ENCODE measurements at regions not wholly inside any gene's neighbourhood (a gene's known extent, or its start where the extent isn't known, plus 50 kb on each side); places are given as distances from the start of the nearest gene placed in this dataset.

- Histone ChIP-seq H3K4me1 (no peaks in the 10 kb centered on the region), H3K27ac (no peak overlapping the region), H3K9me3 (no peaks in the 10 kb centered on the region), H3K36me3 (no peaks in the 10 kb centered on the region), H3K4me3 (no peak overlapping the region), H3K27me3 (no peaks in the 10 kb centered on the region)
- no peak for DNase-seq (ENCODE audit: low spot score in 2 of 2)
- TF ChIP-seq POLR2A (IDR thresholded peaks at IDR 0.05), result no peak
- TF ChIP-seq CTCF (IDR thresholded peaks at IDR 0.05), result no peak
- TF ChIP-seq POLR2AphosphoS5 (IDR thresholded peaks at IDR 0.05), result no peak
- intact Hi-C loops (cut with DNase I; ENCODE audit: low total_unique reads), result no loop called here
Observed at GRCh38 chr4:110287130-110287529, 88.7 kb upstream of the ELOVL6 start.

GRCh38 chr4:110278127-110278526, 79.7 kb upstream of the ELOVL6 start:
- no peaks in the 10 kb centered on the region for H3K4me1 ChIP-seq
- H3K4me3 ChIP-seq, result no peak overlapping the region
- DNase-seq (ENCODE audit: low spot score in 2 of 2), result no peak
- no peaks in the 10 kb centered on the region for H3K9me3 ChIP-seq
- H3K36me3 ChIP-seq, result no peaks in the 10 kb centered on the region
- intact Hi-C loops (cut with DNase I; ENCODE audit: low total_unique reads), result no loop called here
- no peak for TF ChIP-seq POLR2A (IDR thresholded peaks at IDR 0.05)
- no peak for TF ChIP-seq CTCF (IDR thresholded peaks at IDR 0.05)
- no peak for TF ChIP-seq POLR2AphosphoS5 (IDR thresholded peaks at IDR 0.05)
- H3K27ac ChIP-seq, result no peak overlapping the region
- H3K27me3 ChIP-seq, result no peaks in the 10 kb centered on the region

DNA sequence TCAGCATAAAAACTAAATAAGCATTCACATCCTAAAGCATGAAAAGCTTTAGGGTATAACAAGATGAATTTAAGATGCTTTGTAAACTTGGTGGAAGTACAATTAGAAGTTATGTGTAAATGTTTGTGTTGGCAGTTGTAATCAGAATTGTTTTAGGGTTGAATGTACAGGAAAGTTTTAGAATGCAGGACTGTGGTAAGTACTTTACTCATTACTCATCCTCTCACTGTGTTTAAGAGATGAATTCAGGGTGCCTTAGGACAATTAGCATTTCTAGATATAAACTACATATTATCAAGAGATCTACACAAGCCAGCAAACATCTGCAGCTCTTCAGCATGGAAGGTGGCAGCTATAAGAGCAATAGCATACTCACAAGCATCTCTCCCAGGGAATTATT, 77.5 kb upstream of the ELOVL6 start:
- no peak for DNase-seq (ENCODE audit: low spot score in 2 of 2)
- Histone ChIP-seq H3K27ac (no peak overlapping the region), H3K27me3 (no peaks in the 10 kb centered on the region), H3K4me1 (no peaks in the 10 kb centered on the region), H3K9me3 (no peaks in the 10 kb centered on the region), H3K36me3 (no peaks in the 10 kb centered on the region), H3K4me3 (no peak overlapping the region)
- intact Hi-C loops (cut with DNase I; ENCODE audit: low total_unique reads), result no loop called here
- no peak for TF ChIP-seq POLR2A (IDR thresholded peaks at IDR 0.05)
- TF ChIP-seq POLR2AphosphoS5 (IDR thresholded peaks at IDR 0.05), result no peak

- H3K4me3 ChIP-seq, result no peak overlapping the region
- H3K4me1 ChIP-seq, result no peaks in the 10 kb centered on the region
- TF ChIP-seq POLR2AphosphoS5 (IDR thresholded peaks at IDR 0.05) (no peak), POLR2A (IDR thresholded peaks at IDR 0.05) (no peak), CTCF (IDR thresholded peaks at IDR 0.05) (no peak)
- DNase-seq (ENCODE audit: low spot score in 2 of 2), result no peak
- no peak overlapping the region for H3K27ac ChIP-seq
- H3K27me3 ChIP-seq, result no peaks in the 10 kb centered on the region
- H3K9me3 ChIP-seq, result no peaks in the 10 kb centered on the region
- no peaks in the 10 kb centered on the region for H3K36me3 ChIP-seq
- intact Hi-C loops (cut with DNase I; ENCODE audit: low total_unique reads), result no loop called here
Observed at GRCh38 chr4:110271986-110272385, 73.6 kb upstream of the ELOVL6 start.

GRCh38 chr4:110270492-110271197, 72.2 kb upstream of the ELOVL6 start:
- no peaks in the 10 kb centered on the region for H3K4me1 ChIP-seq
- no peaks in the 10 kb centered on the region for H3K9me3 ChIP-seq
- no peak overlapping the region for H3K27ac ChIP-seq
- no peaks in the 10 kb centered on the region for H3K36me3 ChIP-seq
- intact Hi-C loops (cut with DNase I; ENCODE audit: low total_unique reads), result no loop called here
- no peak for DNase-seq (ENCODE audit: low spot score in 2 of 2)
- no peak for TF ChIP-seq POLR2A (IDR thresholded peaks at IDR 0.05)
- no peak for TF ChIP-seq CTCF (IDR thresholded peaks at IDR 0.05)
- TF ChIP-seq POLR2AphosphoS5 (IDR thresholded peaks at IDR 0.05), result no peak
- H3K27me3 ChIP-seq, result no peaks in the 10 kb centered on the region
- H3K4me3 ChIP-seq, result no peak overlapping the region
